Sigmoid colon (tissue), 6 donors: ENCODE measurements at regions not wholly inside any gene's neighbourhood (a gene's known extent, or its start where the extent isn't known, plus 50 kb on each side); places are given as distances from the start of the nearest gene placed in this dataset.

Source experiments
- DNase-seq: peaks from one replicate; pipeline ENCODE4 v3.0.0-alpha.2; 2019
- H3K27ac ChIP-seq, 4 donors: fragments of 200-600 bp; sonication (generic); one replicate each; pipeline ENCODE4 v1.5.1; 2016 to 2019; ENCODE audit warnings: mild to moderate bottlenecking in 1 of 4
- H3K27me3 ChIP-seq, 3 donors: fragments of 200-600 bp; sonication (generic); one replicate each; pipeline ENCODE4 v1.5.1; 2019; ENCODE audit warnings: mild to moderate bottlenecking in 1 of 3
- H3K36me3 ChIP-seq, 4 donors: fragments of 200-600 bp; sonication (generic); one replicate each; pipeline ENCODE4 v1.5.1; 2016 to 2019
- H3K4me1 ChIP-seq, 4 donors: fragments of 200-600 bp; sonication (generic); one replicate each; pipeline ENCODE4 v1.5.1; 2017 to 2019
- H3K4me3 ChIP-seq, 4 donors: fragments of 200-600 bp; sonication (generic); one replicate each; pipeline ENCODE4 v1.5.1; 2017 to 2019; ENCODE audit warnings: mild to moderate bottlenecking in 2 of 4, moderate library complexity in 1 of 4
- H3K9me3 ChIP-seq, 4 donors: fragments of 200-600 bp in 3 of 4; sonication (generic) in 3 of 4; one replicate each; pipeline versions ENCODE4 v1.5.1 to v1.6.1; 2013 to 2019
- EP300 ChIP-seq, 4 donors: sonication (generic); formaldehyde crosslinking; IDR thresholded peaks; one replicate each; pipeline ENCODE4 v1.6.1; 2017; ENCODE audit warnings: antibody characterized with exemption in 4 of 4
- POLR2A ChIP-seq, 2 donors: fragments of 450-650 bp; IDR thresholded peaks; one replicate each; pipeline ENCODE4 v1.6.1; 2016; ENCODE audit warnings: antibody characterized with exemption in 2 of 2, mild to moderate bottlenecking in 2 of 2, moderate library complexity in 2 of 2
- POLR2AphosphoS5 ChIP-seq, 4 donors: sonication (generic); formaldehyde crosslinking; IDR thresholded peaks; one replicate each; pipeline ENCODE4 v1.6.1; 2017; ENCODE audit warnings: antibody characterized with exemption in 4 of 4
- WGBS, 2 donors: extraction: QIAGEN DNeasy Blood & Tissue Kit; methylation state at CpG; one replicate each; pipeline ENCODE4 v1.1.7; 2013; 5-methylcytosine and 5-hydroxymethylcytosine counted together
- intact Hi-C: fragments of 100-400 bp; cut with DNase I; formaldehyde crosslinking; loops from one replicate; pipeline ENCODE4 v1.15.1; 2023
- TF ChIP-seq, protein P1 (sequence below), 4 experiments: fragments of 450-650 bp in 3 of 4; fragments of 200-600 bp in 1 of 4; IDR thresholded peaks; one replicate each; pipeline ENCODE4 v1.5.1; 2016 to 2019; ENCODE audit warnings: antibody characterized with exemption in 4 of 4, mild to moderate bottlenecking in 3 of 4, moderate library complexity in 2 of 4
- donor health status: healthy with polysubstance abuse.
- donor health status: healthy.

DNA sequence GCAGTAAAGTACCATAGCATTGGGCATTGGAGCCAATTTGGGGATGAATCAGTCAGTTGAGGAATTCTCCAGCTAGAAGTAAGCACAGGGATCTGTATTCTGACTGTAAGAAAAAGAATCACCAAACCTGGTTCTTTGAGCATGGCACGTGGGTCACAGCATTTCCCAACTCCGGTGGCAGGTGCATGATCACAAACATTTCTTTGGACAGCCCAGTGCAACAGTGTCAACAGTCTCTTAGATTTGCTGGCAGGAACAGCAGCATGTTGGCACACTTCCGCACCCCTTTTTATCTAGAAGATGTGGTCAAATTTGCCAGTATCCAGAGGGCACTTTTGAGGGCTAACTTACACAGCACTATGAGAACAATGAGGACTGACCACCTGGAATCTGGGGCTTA, 437.5 kb upstream of the GHITM start:
- H3K4me3 ChIP-seq = no peak overlapping the region
- intact Hi-C loops = no loop called here
- H3K36me3 ChIP-seq = no peaks in the 10 kb centered on the region
- TF ChIP-seq, protein P1, sequence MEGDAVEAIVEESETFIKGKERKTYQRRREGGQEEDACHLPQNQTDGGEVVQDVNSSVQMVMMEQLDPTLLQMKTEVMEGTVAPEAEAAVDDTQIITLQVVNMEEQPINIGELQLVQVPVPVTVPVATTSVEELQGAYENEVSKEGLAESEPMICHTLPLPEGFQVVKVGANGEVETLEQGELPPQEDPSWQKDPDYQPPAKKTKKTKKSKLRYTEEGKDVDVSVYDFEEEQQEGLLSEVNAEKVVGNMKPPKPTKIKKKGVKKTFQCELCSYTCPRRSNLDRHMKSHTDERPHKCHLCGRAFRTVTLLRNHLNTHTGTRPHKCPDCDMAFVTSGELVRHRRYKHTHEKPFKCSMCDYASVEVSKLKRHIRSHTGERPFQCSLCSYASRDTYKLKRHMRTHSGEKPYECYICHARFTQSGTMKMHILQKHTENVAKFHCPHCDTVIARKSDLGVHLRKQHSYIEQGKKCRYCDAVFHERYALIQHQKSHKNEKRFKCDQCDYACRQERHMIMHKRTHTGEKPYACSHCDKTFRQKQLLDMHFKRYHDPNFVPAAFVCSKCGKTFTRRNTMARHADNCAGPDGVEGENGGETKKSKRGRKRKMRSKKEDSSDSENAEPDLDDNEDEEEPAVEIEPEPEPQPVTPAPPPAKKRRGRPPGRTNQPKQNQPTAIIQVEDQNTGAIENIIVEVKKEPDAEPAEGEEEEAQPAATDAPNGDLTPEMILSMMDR (IDR thresholded peaks at IDR 0.05) = no peak
- H3K4me1 ChIP-seq = no peaks in the 10 kb centered on the region
- no peak overlapping the region for H3K27ac ChIP-seq
- DNase-seq = no peak
- WGBS, 2 donors = 84 to 90% methylated on average over 3 of the region's 3 CpGs
- H3K9me3 ChIP-seq = no peaks in the 10 kb centered on the region
- H3K27me3 ChIP-seq = no peaks in the 10 kb centered on the region

DNA sequence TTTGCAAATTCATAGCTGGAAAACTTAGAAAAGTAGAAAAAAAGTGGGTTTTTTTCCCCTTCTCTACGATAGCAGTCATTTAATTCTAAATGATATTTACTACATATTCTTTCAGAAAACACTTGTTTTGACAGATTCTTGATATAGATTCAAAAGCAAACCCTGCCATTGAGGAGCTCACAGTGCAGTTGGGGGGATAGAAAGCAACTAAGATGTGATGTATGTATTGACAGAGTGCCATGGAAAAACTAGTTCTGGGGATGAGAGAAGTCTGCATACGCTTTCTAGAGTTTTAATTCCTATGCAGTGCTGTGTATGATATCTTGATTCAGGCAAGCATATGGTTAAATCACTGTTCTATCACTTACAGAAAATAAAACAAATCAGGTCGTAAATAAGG, 436.6 kb upstream of the GHITM start:
- 57 to 77% methylated on average over 3 of the region's 3 CpGs for WGBS, 2 donors
- intact Hi-C loops = no loop called here

DNA sequence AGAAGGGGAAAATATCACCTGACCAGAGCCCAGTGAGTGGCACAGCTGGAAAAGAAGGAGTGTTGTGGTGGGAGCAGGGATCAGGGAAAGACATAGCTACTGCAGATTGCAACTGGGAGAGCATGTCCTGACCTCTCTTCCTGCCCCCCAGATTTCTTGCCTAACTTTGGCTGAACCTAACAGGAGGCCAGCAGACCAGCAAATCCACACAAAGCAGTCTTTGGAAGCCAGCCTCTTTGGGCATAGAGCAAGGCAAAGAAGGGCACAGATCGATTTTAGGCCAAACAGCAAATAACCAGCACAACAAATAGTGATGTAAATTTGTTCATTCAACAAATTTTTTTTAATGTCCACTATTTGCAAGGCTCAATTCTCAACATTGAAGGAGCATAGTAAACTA, 433.2 kb upstream of the GHITM start:
- intact Hi-C loops = no loop called here
- 19 to 56% methylated on average over 1 of the region's 1 CpG for WGBS, 2 donors
- TF ChIP-seq, protein P1 (IDR thresholded peaks at IDR 0.05) = no peak
- no peak for TF ChIP-seq POLR2A (IDR thresholded peaks at IDR 0.05)
- TF ChIP-seq POLR2AphosphoS5 (IDR thresholded peaks at IDR 0.05) = no peak
- no peak for TF ChIP-seq EP300 (IDR thresholded peaks at IDR 0.05)

More for the DNA sequence above, 436.6 kb upstream of the GHITM start:
- TF ChIP-seq, protein P1 (IDR thresholded peaks at IDR 0.05) = no peak
- TF ChIP-seq EP300 (IDR thresholded peaks at IDR 0.05) (no peak), POLR2A (IDR thresholded peaks at IDR 0.05) (no peak), POLR2AphosphoS5 (IDR thresholded peaks at IDR 0.05) (no peak)
- Histone ChIP-seq H3K4me1 (no peaks in the 10 kb centered on the region), H3K27ac (no peak overlapping the region), H3K4me3 (no peak overlapping the region), H3K36me3 (no peaks in the 10 kb centered on the region), H3K27me3 (no peaks in the 10 kb centered on the region), H3K9me3 (no peaks in the 10 kb centered on the region)
- no peak for DNase-seq

DNA sequence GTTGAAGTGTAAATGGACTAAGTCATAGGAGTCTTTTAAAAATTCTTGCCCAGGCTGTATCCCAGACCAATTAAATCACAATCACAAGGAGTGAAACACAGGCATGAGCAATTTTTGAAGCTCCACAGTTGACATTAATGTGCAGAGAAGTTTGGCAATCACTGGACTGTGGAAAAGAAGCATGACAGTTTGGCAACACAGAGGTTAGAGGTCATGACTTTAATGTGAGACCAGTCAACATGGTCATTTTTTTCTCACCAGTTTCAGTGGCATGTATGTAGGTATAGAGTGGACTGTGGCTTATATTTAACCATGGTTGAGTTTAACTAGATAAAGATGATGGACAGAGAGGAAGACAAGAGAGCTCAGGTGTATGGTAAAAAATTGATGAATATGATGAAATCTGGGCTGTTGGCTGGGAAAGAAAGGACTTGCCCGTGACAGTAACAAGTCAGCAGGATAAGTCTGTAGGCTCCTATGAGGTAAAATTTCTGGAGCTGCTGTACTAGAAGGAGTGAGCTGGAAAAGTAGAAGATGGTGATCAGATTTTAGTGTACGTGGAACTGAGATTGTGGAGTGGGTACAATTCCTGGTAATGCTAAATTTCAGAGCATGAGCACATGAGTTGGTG, 432.2 kb upstream of the GHITM start:
- intact Hi-C loops = no loop called here
- H3K36me3 ChIP-seq = no peaks in the 10 kb centered on the region
- H3K4me3 ChIP-seq = no peak overlapping the region
- H3K4me1 ChIP-seq = no peaks in the 10 kb centered on the region
- DNase-seq = no peak
- WGBS, 2 donors = 58 to 78% methylated on average over 2 of the region's 2 CpGs
- H3K9me3 ChIP-seq = no peaks in the 10 kb centered on the region
- no peak overlapping the region for H3K27ac ChIP-seq
- TF ChIP-seq POLR2A (IDR thresholded peaks at IDR 0.05) (no peak), POLR2AphosphoS5 (IDR thresholded peaks at IDR 0.05) (no peak), EP300 (IDR thresholded peaks at IDR 0.05) (no peak)
- TF ChIP-seq, protein P1 (IDR thresholded peaks at IDR 0.05) = no peak
- no peaks in the 10 kb centered on the region for H3K27me3 ChIP-seq

More for the DNA sequence above, 433.2 kb upstream of the GHITM start:
- H3K4me1 ChIP-seq = no peaks in the 10 kb centered on the region
- no peak overlapping the region for H3K27ac ChIP-seq
- H3K27me3 ChIP-seq = no peaks in the 10 kb centered on the region
- no peak overlapping the region for H3K4me3 ChIP-seq
- no peaks in the 10 kb centered on the region for H3K36me3 ChIP-seq
- H3K9me3 ChIP-seq = no peaks in the 10 kb centered on the region
- DNase-seq = no peak

DNA sequence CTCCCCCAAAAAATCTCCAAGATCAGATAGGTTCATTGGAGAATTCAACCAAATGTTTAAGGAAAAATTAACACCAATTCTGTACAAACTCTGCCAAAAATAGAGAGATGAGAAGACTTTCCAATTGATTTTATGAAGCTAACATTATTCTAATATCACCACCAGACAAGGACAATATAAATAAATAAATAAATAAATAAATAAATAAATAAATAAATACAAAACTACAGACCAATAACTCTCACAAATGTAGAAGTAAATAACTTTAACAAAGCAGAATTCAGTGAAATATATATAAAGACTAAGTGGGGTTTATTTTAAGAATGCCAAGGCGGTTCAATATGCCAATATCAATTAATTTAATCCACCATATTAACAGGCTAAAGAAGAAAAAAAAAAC, 425.9 kb upstream of the GHITM start:
- Histone ChIP-seq H3K4me1 (no peaks in the 10 kb centered on the region), H3K9me3 (no peaks in the 10 kb centered on the region), H3K27ac (no peak overlapping the region), H3K27me3 (no peaks in the 10 kb centered on the region), H3K4me3 (no peak overlapping the region), H3K36me3 (no peaks in the 10 kb centered on the region)
- TF ChIP-seq, protein P1 (IDR thresholded peaks at IDR 0.05) = no peak
- TF ChIP-seq EP300 (IDR thresholded peaks at IDR 0.05) (no peak), POLR2A (IDR thresholded peaks at IDR 0.05) (no peak), POLR2AphosphoS5 (IDR thresholded peaks at IDR 0.05) (no peak)
- WGBS, 2 donors = 50 to 89% methylated on average over 1 of the region's 1 CpG
- intact Hi-C loops = no loop called here
- no peak for DNase-seq
